ENCODE measurements at regions not wholly inside any gene's neighbourhood (a gene's known extent, or its start where the extent isn't known, plus 50 kb on each side); places are given as distances from the start of the nearest gene placed in this dataset.

- TF ChIP-seq, protein P1, sequence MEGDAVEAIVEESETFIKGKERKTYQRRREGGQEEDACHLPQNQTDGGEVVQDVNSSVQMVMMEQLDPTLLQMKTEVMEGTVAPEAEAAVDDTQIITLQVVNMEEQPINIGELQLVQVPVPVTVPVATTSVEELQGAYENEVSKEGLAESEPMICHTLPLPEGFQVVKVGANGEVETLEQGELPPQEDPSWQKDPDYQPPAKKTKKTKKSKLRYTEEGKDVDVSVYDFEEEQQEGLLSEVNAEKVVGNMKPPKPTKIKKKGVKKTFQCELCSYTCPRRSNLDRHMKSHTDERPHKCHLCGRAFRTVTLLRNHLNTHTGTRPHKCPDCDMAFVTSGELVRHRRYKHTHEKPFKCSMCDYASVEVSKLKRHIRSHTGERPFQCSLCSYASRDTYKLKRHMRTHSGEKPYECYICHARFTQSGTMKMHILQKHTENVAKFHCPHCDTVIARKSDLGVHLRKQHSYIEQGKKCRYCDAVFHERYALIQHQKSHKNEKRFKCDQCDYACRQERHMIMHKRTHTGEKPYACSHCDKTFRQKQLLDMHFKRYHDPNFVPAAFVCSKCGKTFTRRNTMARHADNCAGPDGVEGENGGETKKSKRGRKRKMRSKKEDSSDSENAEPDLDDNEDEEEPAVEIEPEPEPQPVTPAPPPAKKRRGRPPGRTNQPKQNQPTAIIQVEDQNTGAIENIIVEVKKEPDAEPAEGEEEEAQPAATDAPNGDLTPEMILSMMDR (IDR thresholded peaks at IDR 0.05; ENCODE audit: borderline replicate concordance, control extremely low read depth, extremely low read depth, insufficient read depth, missing control alignments), result no peak
- in situ Hi-C loops (cut with MboI; ENCODE audit: low sequenced_read_pairs, unreplicated experiment), result no loop called here
- DNase-seq (ENCODE audit: low spot score), result no peak
Observed at GRCh38 chr3:162019817-162020216, 523.2 kb downstream of the OTOL1 start.

GRCh38 chr3:162021206-162021605 lies 524.6 kb downstream of the OTOL1 start:
- in situ Hi-C loops (cut with MboI; ENCODE audit: low sequenced_read_pairs, unreplicated experiment), result no loop called here
- no peak for DNase-seq (ENCODE audit: low spot score)
- TF ChIP-seq, protein P1 (IDR thresholded peaks at IDR 0.05; ENCODE audit: borderline replicate concordance, control extremely low read depth, extremely low read depth, insufficient read depth, missing control alignments), result no peak

GRCh38 chr3:162022911-162023310 lies 526.3 kb downstream of the OTOL1 start:
- in situ Hi-C loops (cut with MboI; ENCODE audit: low sequenced_read_pairs, unreplicated experiment), result no loop called here
- no peak for DNase-seq (ENCODE audit: low spot score)
- TF ChIP-seq, protein P1 (IDR thresholded peaks at IDR 0.05; ENCODE audit: borderline replicate concordance, control extremely low read depth, extremely low read depth, insufficient read depth, missing control alignments), result no peak

- TF ChIP-seq, protein P1 (IDR thresholded peaks at IDR 0.05; ENCODE audit: borderline replicate concordance, control extremely low read depth, extremely low read depth, insufficient read depth, missing control alignments), result no peak
- in situ Hi-C loops (cut with MboI; ENCODE audit: low sequenced_read_pairs, unreplicated experiment), result no loop called here
- no peak for DNase-seq (ENCODE audit: low spot score)
Observed at GRCh38 chr3:162029736-162030135, 533.1 kb downstream of the OTOL1 start.

GRCh38 chr3:162034368-162034767 lies 537.8 kb downstream of the OTOL1 start:
- in situ Hi-C loops (cut with MboI; ENCODE audit: low sequenced_read_pairs, unreplicated experiment), result no loop called here
- TF ChIP-seq, protein P1 (IDR thresholded peaks at IDR 0.05; ENCODE audit: borderline replicate concordance, control extremely low read depth, extremely low read depth, insufficient read depth, missing control alignments), result no peak
- no peak for DNase-seq (ENCODE audit: low spot score)

DNA sequence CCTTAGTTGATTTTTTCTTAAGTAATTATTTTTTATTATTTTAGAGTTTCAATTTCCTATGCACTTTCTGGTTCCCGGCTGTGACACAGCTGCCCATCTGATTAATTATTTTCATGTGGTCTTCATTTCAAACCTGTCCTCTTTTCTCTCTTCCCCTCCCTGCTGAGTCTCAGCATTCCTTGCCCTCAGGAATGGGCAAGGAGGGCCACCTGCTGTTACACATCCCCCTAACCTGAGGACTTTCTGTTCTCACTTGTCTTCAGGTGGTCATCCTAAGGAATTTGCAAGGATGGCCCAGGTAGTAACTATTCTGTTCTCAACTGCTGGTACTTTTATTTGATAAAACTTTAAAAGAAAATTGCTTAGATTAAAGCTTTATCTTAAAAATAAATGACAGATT lies 545.0 kb downstream of the OTOL1 start:
- no peak for DNase-seq (ENCODE audit: low spot score)
- in situ Hi-C loops (cut with MboI; ENCODE audit: low sequenced_read_pairs, unreplicated experiment), result no loop called here
- TF ChIP-seq, protein P1 (IDR thresholded peaks at IDR 0.05; ENCODE audit: borderline replicate concordance, control extremely low read depth, extremely low read depth, insufficient read depth, missing control alignments), result no peak

DNA sequence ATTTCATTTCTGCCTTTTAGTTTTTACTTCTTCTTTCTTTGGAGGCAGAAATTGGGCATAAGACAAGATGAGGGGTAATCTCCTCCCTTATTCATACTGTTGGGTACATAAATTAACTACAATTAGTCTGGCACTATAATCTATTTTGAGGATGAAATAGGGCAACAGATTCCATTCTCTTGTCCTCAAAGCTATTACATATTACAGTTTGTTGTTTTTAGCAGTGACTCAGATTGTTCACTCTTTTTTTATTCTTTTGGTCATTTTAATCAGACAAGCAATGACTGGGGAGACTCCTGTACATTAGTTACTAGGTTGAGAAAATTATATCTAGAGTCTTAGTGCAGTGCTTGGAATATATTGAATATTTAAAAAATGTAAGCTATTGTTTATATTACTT lies 556.0 kb downstream of the OTOL1 start:
- in situ Hi-C loops (cut with MboI; ENCODE audit: low sequenced_read_pairs, unreplicated experiment), result no loop called here
- no peak for DNase-seq (ENCODE audit: low spot score)
- TF ChIP-seq, protein P1 (IDR thresholded peaks at IDR 0.05; ENCODE audit: borderline replicate concordance, control extremely low read depth, extremely low read depth, insufficient read depth, missing control alignments), result no peak

Data from GM13976 (cell line).